GM23248 (cell line): ENCODE measurements at regions not wholly inside any gene's neighbourhood (a gene's known extent, or its start where the extent isn't known, plus 50 kb on each side); places are given as distances from the start of the nearest gene placed in this dataset.

Experiments used
- DNase-seq: peaks from one replicate; pipeline ENCODE4 v3.0.0-alpha.2; 2015
- H2AFZ ChIP-seq: fragments of 200-600 bp; sonication (generic); 2 replicates; pipeline ENCODE4 v1.6.1; 2016; ENCODE audit warnings: antibody characterized with exemption
- H3F3A ChIP-seq: fragments of 200-600 bp; sonication (generic); 2 replicates; pipeline ENCODE4 v1.6.1; 2016; ENCODE audit warnings: mild to moderate bottlenecking, antibody characterized with exemption, mixed run types; ENCODE audit not compliant: insufficient read depth
- H3K27ac ChIP-seq: fragments of 200-600 bp; sonication (generic); 2 replicates; pipeline ENCODE4 v1.5.1; 2016; ENCODE audit warnings: mild to moderate bottlenecking
- H3K27me3 ChIP-seq: fragments of 200-600 bp; sonication (generic); replicated peaks from 2 replicates; pipeline ENCODE4 v1.6.1; 2016; ENCODE audit warnings: mild to moderate bottlenecking; ENCODE audit not compliant: insufficient read depth
- H3K36me3 ChIP-seq: fragments of 200-600 bp; sonication (generic); 2 replicates; pipeline ENCODE4 v1.6.1; 2016; ENCODE audit warnings: low read depth, mild to moderate bottlenecking
- H3K4me1 ChIP-seq: fragments of 200-600 bp; sonication (generic); 2 replicates; pipeline ENCODE4 v1.6.1; 2016; ENCODE audit warnings: mild to moderate bottlenecking; ENCODE audit not compliant: insufficient read depth
- H3K4me2 ChIP-seq: fragments of 200-600 bp; sonication (generic); one replicate; pipeline ENCODE4 v1.6.1; 2016; ENCODE audit warnings: mild to moderate bottlenecking; ENCODE audit not compliant: unreplicated experiment
- H3K4me3 ChIP-seq: fragments of 200-600 bp; sonication (generic); 2 replicates; pipeline ENCODE4 v1.5.1; 2016; ENCODE audit warnings: mild to moderate bottlenecking
- H3K79me2 ChIP-seq: fragments of 200-600 bp; sonication (generic); 2 replicates; pipeline ENCODE4 v1.6.1; 2016; ENCODE audit warnings: mild to moderate bottlenecking; ENCODE audit not compliant: insufficient read depth
- H3K9ac ChIP-seq: fragments of 200-600 bp; sonication (generic); 2 replicates; pipeline ENCODE4 v1.6.1; 2016; ENCODE audit warnings: mild to moderate bottlenecking
- H3K9me2 ChIP-seq: fragments of 200-600 bp; sonication (generic); 2 replicates; pipeline ENCODE4 v1.6.1; 2016; ENCODE audit warnings: mixed run types, mild to moderate bottlenecking, moderate library complexity; ENCODE audit not compliant: insufficient read depth
- H3K9me3 ChIP-seq: fragments of 200-600 bp; sonication (generic); one replicate; pipeline ENCODE4 v1.6.1; 2017; ENCODE audit warnings: low read depth
- H4K20me1 ChIP-seq: fragments of 200-600 bp; sonication (generic); 2 replicates; pipeline ENCODE4 v1.6.0; 2016; ENCODE audit not compliant: insufficient read depth
- EZH2 ChIP-seq: fragments of 200-600 bp; sonication (generic); IDR thresholded peaks from 2 replicates; pipeline ENCODE4 v1.6.1; 2018; ENCODE audit warnings: antibody characterized with exemption, mild to moderate bottlenecking; ENCODE audit not compliant: insufficient read depth, poor library complexity, severe bottlenecking
- EZH2phosphoT487 ChIP-seq: fragments of 200-600 bp; sonication (generic); IDR thresholded peaks from 2 replicates; pipeline ENCODE4 v1.6.1; 2018; ENCODE audit warnings: antibody characterized with exemption, moderate library complexity, mild to moderate bottlenecking, low read depth; ENCODE audit not compliant: insufficient read depth
- WGBS, 2 experiments: methylation state at CpG; one replicate each; pipeline ENCODE4 v1.1.6; 2015 to 2017; ENCODE audit warnings: low lambda C conversion rate in 2 of 2, low coverage in 1 of 2; ENCODE audit errors: missing lambda C conversion rate in 2 of 2; 5-methylcytosine and 5-hydroxymethylcytosine counted together
- in situ Hi-C: fragments of 300-500 bp; cut with MboI; formaldehyde crosslinking; loops from 2 replicates; pipeline ENCODE4 v1.15.0; 2020

GRCh38 chr5:8213701-8214240, 344.8 kb downstream of the MTRR start:
- WGBS, 2 experiments = 6 to 16% methylated on average over 7 of the region's 7 CpGs
- TF ChIP-seq EZH2 = no peak
- TF ChIP-seq EZH2phosphoT487 = no peak
- Histone ChIP-seq H3K27ac (no peak overlapping the region), H3K4me3 (no peak overlapping the region), H3K36me3 (no peaks in the 10 kb centered on the region), H3K9me3 (no peaks in the 10 kb centered on the region), H3K9me2 (no peaks in the 10 kb centered on the region), H2AFZ (no peak overlapping the region), H3K79me2 (no peaks in the 10 kb centered on the region), H4K20me1 (no peaks in the 10 kb centered on the region), H3K9ac (no peak overlapping the region), H3F3A (no peaks in the 10 kb centered on the region), H3K4me2 (no peak overlapping the region), H3K4me1 (no peaks in the 10 kb centered on the region), H3K27me3 (no peaks in the 10 kb centered on the region)
- no peak for DNase-seq
- in situ Hi-C loops = no loop called here

GRCh38 chr5:8216921-8217320, 348.0 kb downstream of the MTRR start:
- H3K9me3 ChIP-seq = no peaks in the 10 kb centered on the region
- no peak overlapping the region for H3K4me2 ChIP-seq
- H3K4me3 ChIP-seq = no peak overlapping the region
- TF ChIP-seq EZH2phosphoT487 (no peak), EZH2 (no peak)
- no peak for DNase-seq
- 46 to 51% methylated on average over 20 of the region's 20 CpGs for WGBS, 2 experiments
- H3K9ac ChIP-seq = no peak overlapping the region
- H2AFZ ChIP-seq = no peak overlapping the region
- H3K27ac ChIP-seq = no peak overlapping the region
- H3K36me3 ChIP-seq = no peaks in the 10 kb centered on the region
- no peaks in the 10 kb centered on the region for H3K27me3 ChIP-seq
- H4K20me1 ChIP-seq = no peaks in the 10 kb centered on the region
- H3K9me2 ChIP-seq = no peaks in the 10 kb centered on the region
- H3K79me2 ChIP-seq = no peaks in the 10 kb centered on the region
- in situ Hi-C loops = no loop called here
- no peaks in the 10 kb centered on the region for H3K4me1 ChIP-seq
- no peaks in the 10 kb centered on the region for H3F3A ChIP-seq

- WGBS, 2 experiments = 23 to 24% methylated on average over 3 of the region's 3 CpGs
- no peaks in the 10 kb centered on the region for H3K9me3 ChIP-seq
- H3K9ac ChIP-seq = no peak overlapping the region
- no peaks in the 10 kb centered on the region for H3K4me1 ChIP-seq
- no peak for DNase-seq
- H3K4me2 ChIP-seq = no peak overlapping the region
- no peaks in the 10 kb centered on the region for H3K36me3 ChIP-seq
- H3K79me2 ChIP-seq = no peaks in the 10 kb centered on the region
- no peak overlapping the region for H3K4me3 ChIP-seq
- no peaks in the 10 kb centered on the region for H3F3A ChIP-seq
- H3K27me3 ChIP-seq = no peaks in the 10 kb centered on the region
- H3K27ac ChIP-seq = no peak overlapping the region
- no peak overlapping the region for H2AFZ ChIP-seq
- H4K20me1 ChIP-seq = no peaks in the 10 kb centered on the region
- no peaks in the 10 kb centered on the region for H3K9me2 ChIP-seq
- in situ Hi-C loops = no loop called here
- TF ChIP-seq EZH2 (no peak), EZH2phosphoT487 (no peak)
Measured at GRCh38 chr5:8226148-8226547, 357.2 kb downstream of the MTRR start.

DNA sequence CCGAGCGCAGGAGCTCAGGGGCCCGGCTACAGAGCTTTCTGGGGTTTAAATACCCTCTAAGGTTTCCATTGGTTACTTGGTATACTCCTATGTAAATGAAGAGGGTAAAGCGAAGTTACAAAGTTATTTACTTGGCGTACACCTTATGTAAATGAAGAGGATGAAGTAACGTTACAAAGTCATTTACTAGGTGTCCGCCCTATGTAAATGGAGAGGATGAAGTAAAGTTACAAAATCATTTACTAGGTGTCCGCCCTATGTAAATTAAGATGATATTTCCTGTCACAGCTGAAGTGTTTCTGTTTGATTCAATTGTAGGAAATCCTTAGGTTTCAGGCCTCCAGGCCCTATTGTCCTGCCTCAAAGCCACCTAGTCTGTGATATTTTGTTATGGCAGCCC, 358.2 kb downstream of the MTRR start:
- no peaks in the 10 kb centered on the region for H3K36me3 ChIP-seq
- H2AFZ ChIP-seq = no peak overlapping the region
- no peaks in the 10 kb centered on the region for H3F3A ChIP-seq
- in situ Hi-C loops = no loop called here
- no peaks in the 10 kb centered on the region for H3K9me2 ChIP-seq
- H3K79me2 ChIP-seq = no peaks in the 10 kb centered on the region
- no peak for DNase-seq
- H3K9ac ChIP-seq = no peak overlapping the region
- no peaks in the 10 kb centered on the region for H3K4me1 ChIP-seq
- H3K9me3 ChIP-seq = no peaks in the 10 kb centered on the region
- H3K4me3 ChIP-seq = no peak overlapping the region
- no peaks in the 10 kb centered on the region for H4K20me1 ChIP-seq
- H3K27ac ChIP-seq = no peak overlapping the region
- no peak overlapping the region for H3K4me2 ChIP-seq
- 28 to 34% methylated on average over 8 of the region's 8 CpGs for WGBS, 2 experiments
- no peaks in the 10 kb centered on the region for H3K27me3 ChIP-seq
- TF ChIP-seq EZH2phosphoT487 (no peak), EZH2 (no peak)

DNA sequence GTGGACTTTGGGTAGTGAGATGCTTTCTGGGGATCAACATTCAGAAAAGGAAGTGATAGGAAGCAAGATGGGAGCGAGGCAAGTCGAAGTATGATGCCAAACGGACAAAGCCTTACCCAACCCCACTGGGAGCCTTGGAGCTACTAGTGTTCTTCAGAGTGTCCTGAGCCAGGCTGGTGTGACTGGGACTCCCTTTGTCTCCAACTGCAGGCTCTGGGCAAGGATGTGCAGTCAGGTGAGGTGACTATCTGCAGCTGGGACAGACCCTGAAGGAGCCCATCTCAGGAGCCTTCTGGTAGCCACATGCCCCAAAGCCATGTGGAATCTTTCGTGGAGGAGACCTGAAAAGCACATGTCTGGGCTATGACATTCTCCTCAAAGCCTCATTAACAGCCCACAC, 360.6 kb downstream of the MTRR start:
- H3K27me3 ChIP-seq = no peaks in the 10 kb centered on the region
- no peak for TF ChIP-seq EZH2phosphoT487
- TF ChIP-seq EZH2 = no peak
- H4K20me1 ChIP-seq = no peaks in the 10 kb centered on the region
- H3F3A ChIP-seq = no peaks in the 10 kb centered on the region
- WGBS, 2 experiments = 17 to 23% methylated on average over 4 of the region's 4 CpGs
- in situ Hi-C loops = no loop called here
- no peak overlapping the region for H3K9ac ChIP-seq
- no peak overlapping the region for H2AFZ ChIP-seq
- H3K9me3 ChIP-seq = no peaks in the 10 kb centered on the region
- no peaks in the 10 kb centered on the region for H3K79me2 ChIP-seq
- no peak overlapping the region for H3K27ac ChIP-seq
- H3K4me2 ChIP-seq = no peak overlapping the region
- H3K36me3 ChIP-seq = no peaks in the 10 kb centered on the region
- DNase-seq = no peak
- H3K4me3 ChIP-seq = no peak overlapping the region
- no peaks in the 10 kb centered on the region for H3K9me2 ChIP-seq
- H3K4me1 ChIP-seq = no peaks in the 10 kb centered on the region
